ENCODE measurements at regions not wholly inside any gene's neighbourhood (a gene's known extent, or its start where the extent isn't known, plus 50 kb on each side); places are given as distances from the start of the nearest gene placed in this dataset.

DNA sequence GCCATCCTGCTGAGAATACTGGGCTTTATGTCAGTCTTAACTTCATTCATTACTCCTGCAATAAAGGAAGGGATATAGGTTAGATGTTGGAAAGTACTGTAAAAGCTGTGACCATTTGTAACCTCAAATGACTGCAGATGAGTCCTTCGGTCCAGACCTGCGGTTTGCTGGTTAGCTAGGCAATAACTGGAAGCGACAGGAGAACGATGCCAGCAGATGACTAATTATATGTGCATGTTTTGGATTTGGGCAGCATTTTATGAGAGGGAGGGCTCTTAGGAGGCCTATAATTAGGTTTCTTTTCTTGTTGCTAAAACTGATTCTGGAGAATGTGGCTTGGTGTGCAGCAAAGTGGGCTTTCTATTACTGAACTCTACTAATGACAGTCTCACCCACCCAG, 205.6 kb downstream of the TMEM182 start:
- no CpG with 5 or more reads among the region's 4 CpGs for WGBS, 2 donors (ENCODE audit: extremely low coverage in 2 of 2, insufficient read length in 2 of 2, insufficient replicate concordance in 1 of 2)
- Histone ChIP-seq H4K8ac (ENCODE audit: low read depth, low read length) (no peak overlapping the region), H3K4me1 (ENCODE audit: control insufficient read depth in 2 of 2, insufficient read depth in 1 of 2, low read depth in 1 of 2, low read length in 2 of 2) (no peaks in the 10 kb centered on the region), H3K9ac (ENCODE audit: low read depth, low read length, poor library complexity) (no peak overlapping the region), H4K91ac (ENCODE audit: low read depth, low read length, poor library complexity) (no peak overlapping the region), H3K4ac (ENCODE audit: low read length) (no peak overlapping the region), H2BK15ac (ENCODE audit: low read length) (no peak overlapping the region), H2BK5ac (ENCODE audit: low read length) (no peak overlapping the region), H3K9me3 (replicated peaks in 1 of 2; ENCODE audit: control insufficient read depth in 2 of 2, insufficient read depth in 1 of 2, low read depth in 1 of 2, low read length in 2 of 2) (no peaks in the 10 kb centered on the region), H2BK120ac (ENCODE audit: low read depth, low read length) (no peak overlapping the region), H3K4me2 (ENCODE audit: insufficient read depth, low read length, poor library complexity, severe bottlenecking) (no peak overlapping the region), H3K27me3 (ENCODE audit: control insufficient read depth in 3 of 3, insufficient read depth in 3 of 3, low read depth in 1 of 3, low read length in 3 of 3) (no peaks in the 10 kb centered on the region), H3K36me3 (replicated peaks in 1 of 2; ENCODE audit: control insufficient read depth in 2 of 2, insufficient read depth in 2 of 2, low read length in 2 of 2) (no peaks in the 10 kb centered on the region), H3K23ac (ENCODE audit: low read depth, low read length, poor library complexity) (no peak overlapping the region), H3K4me3 (ENCODE audit: low read length in 2 of 2) (no peak overlapping the region), H3K18ac (ENCODE audit: low read length) (no peak overlapping the region), H2AFZ (ENCODE audit: low read length) (no peak overlapping the region), H2AK5ac (ENCODE audit: low read depth, low read length) (no peak overlapping the region), H2BK12ac (ENCODE audit: low read length) (no peak overlapping the region), H3K14ac (ENCODE audit: low read length) (no peak overlapping the region), H3K27ac (replicated peaks; ENCODE audit: low read length) (no peak overlapping the region), H3K79me1 (ENCODE audit: low read depth, low read length) (no peaks in the 10 kb centered on the region)
- no peak for DNase-seq (ENCODE audit: low spot score)

DNA sequence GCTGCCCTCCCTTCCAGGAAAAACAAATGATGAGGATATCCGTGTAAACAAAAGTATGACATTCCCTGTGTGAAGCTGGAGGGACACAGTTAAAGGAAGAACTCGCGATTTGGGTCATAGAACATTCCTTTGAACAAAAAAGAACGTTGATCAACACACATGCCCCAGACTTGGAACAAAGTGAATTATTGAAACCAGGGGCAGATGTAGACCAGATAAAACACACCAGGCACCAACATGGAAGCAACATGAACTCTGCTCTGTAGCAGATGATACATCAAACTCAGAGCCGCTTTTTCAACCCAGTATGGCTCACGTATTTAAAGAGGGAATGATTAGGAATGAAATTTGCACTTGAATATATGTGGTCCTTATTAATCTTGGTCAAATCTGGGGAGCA, 206.5 kb downstream of the TMEM182 start:
- no peak overlapping the region for H2AK5ac ChIP-seq (ENCODE audit: low read depth, low read length)
- H2BK120ac ChIP-seq (ENCODE audit: low read depth, low read length), result no peak overlapping the region
- no peak overlapping the region for H3K4me2 ChIP-seq (ENCODE audit: insufficient read depth, low read length, poor library complexity, severe bottlenecking)
- DNase-seq (ENCODE audit: low spot score), result no peak
- H3K14ac ChIP-seq (ENCODE audit: low read length), result no peak overlapping the region
- H2BK5ac ChIP-seq (ENCODE audit: low read length), result no peak overlapping the region
- H3K36me3 ChIP-seq (replicated peaks in 1 of 2; ENCODE audit: control insufficient read depth in 2 of 2, insufficient read depth in 2 of 2, low read length in 2 of 2), result no peaks in the 10 kb centered on the region
- H3K9ac ChIP-seq (ENCODE audit: low read depth, low read length, poor library complexity), result no peak overlapping the region
- H3K4ac ChIP-seq (ENCODE audit: low read length), result no peak overlapping the region
- H4K91ac ChIP-seq (ENCODE audit: low read depth, low read length, poor library complexity), result no peak overlapping the region
- H3K27me3 ChIP-seq (ENCODE audit: control insufficient read depth in 3 of 3, insufficient read depth in 3 of 3, low read depth in 1 of 3, low read length in 3 of 3), result no peaks in the 10 kb centered on the region
- no peak overlapping the region for H4K8ac ChIP-seq (ENCODE audit: low read depth, low read length)
- H3K79me1 ChIP-seq (ENCODE audit: low read depth, low read length), result no peaks in the 10 kb centered on the region
- H2BK15ac ChIP-seq (ENCODE audit: low read length), result no peak overlapping the region
- H3K27ac ChIP-seq (replicated peaks; ENCODE audit: low read length), result no peak overlapping the region
- H3K4me1 ChIP-seq (ENCODE audit: control insufficient read depth in 2 of 2, insufficient read depth in 1 of 2, low read depth in 1 of 2, low read length in 2 of 2), result no peaks in the 10 kb centered on the region
- H2BK12ac ChIP-seq (ENCODE audit: low read length), result no peak overlapping the region
- H3K23ac ChIP-seq (ENCODE audit: low read depth, low read length, poor library complexity), result no peak overlapping the region
- H3K18ac ChIP-seq (ENCODE audit: low read length), result no peak overlapping the region
- WGBS, 2 donors (ENCODE audit: extremely low coverage in 2 of 2, insufficient read length in 2 of 2, insufficient replicate concordance in 1 of 2), result no CpG with 5 or more reads among the region's 6 CpGs
- H2AFZ ChIP-seq (ENCODE audit: low read length), result no peak overlapping the region
- H3K9me3 ChIP-seq (replicated peaks in 1 of 2; ENCODE audit: control insufficient read depth in 2 of 2, insufficient read depth in 1 of 2, low read depth in 1 of 2, low read length in 2 of 2), result no peaks in the 10 kb centered on the region
- H3K4me3 ChIP-seq (ENCODE audit: low read length in 2 of 2), result no peak overlapping the region

- Histone ChIP-seq H2BK5ac (ENCODE audit: low read length) (no peak overlapping the region), H4K8ac (ENCODE audit: low read depth, low read length) (no peak overlapping the region), H3K79me1 (ENCODE audit: low read depth, low read length) (no peaks in the 10 kb centered on the region), H3K27me3 (ENCODE audit: control insufficient read depth in 3 of 3, insufficient read depth in 3 of 3, low read depth in 1 of 3, low read length in 3 of 3) (no peaks in the 10 kb centered on the region), H2AK5ac (ENCODE audit: low read depth, low read length) (no peak overlapping the region), H3K9me3 (replicated peaks in 1 of 2; ENCODE audit: control insufficient read depth in 2 of 2, insufficient read depth in 1 of 2, low read depth in 1 of 2, low read length in 2 of 2) (no peaks in the 10 kb centered on the region), H2BK12ac (ENCODE audit: low read length) (no peak overlapping the region), H3K4me1 (ENCODE audit: control insufficient read depth in 2 of 2, insufficient read depth in 1 of 2, low read depth in 1 of 2, low read length in 2 of 2) (peaks cover 2 to 14% of the 10 kb centered on the region in 2 donors), H3K27ac (replicated peaks; ENCODE audit: low read length) (no peak overlapping the region), H3K9ac (ENCODE audit: low read depth, low read length, poor library complexity) (no peak overlapping the region), H3K4ac (ENCODE audit: low read length) (no peak overlapping the region), H3K18ac (ENCODE audit: low read length) (no peak overlapping the region), H3K4me3 (ENCODE audit: low read length in 2 of 2) (no peak overlapping the region), H2BK15ac (ENCODE audit: low read length) (no peak overlapping the region), H4K91ac (ENCODE audit: low read depth, low read length, poor library complexity) (no peak overlapping the region), H3K23ac (ENCODE audit: low read depth, low read length, poor library complexity) (no peak overlapping the region), H3K14ac (ENCODE audit: low read length) (no peak overlapping the region), H2BK120ac (ENCODE audit: low read depth, low read length) (no peak overlapping the region), H3K4me2 (ENCODE audit: insufficient read depth, low read length, poor library complexity, severe bottlenecking) (no peak overlapping the region), H2AFZ (ENCODE audit: low read length) (no peak overlapping the region), H3K36me3 (replicated peaks in 1 of 2; ENCODE audit: control insufficient read depth in 2 of 2, insufficient read depth in 2 of 2, low read length in 2 of 2) (no peaks in the 10 kb centered on the region)
- no peak for DNase-seq (ENCODE audit: low spot score)
- no CpG with 5 or more reads among the region's 6 CpGs for WGBS, 2 donors (ENCODE audit: extremely low coverage in 2 of 2, insufficient read length in 2 of 2, insufficient replicate concordance in 1 of 2)
These were observed 209.9 kb downstream of the TMEM182 start for GRCh38 chr2:102971701-102972100.

- no peak overlapping the region for H2BK12ac ChIP-seq (ENCODE audit: low read length)
- no peak overlapping the region for H2AK5ac ChIP-seq (ENCODE audit: low read depth, low read length)
- H4K8ac ChIP-seq (ENCODE audit: low read depth, low read length), result no peak overlapping the region
- no peaks in the 10 kb centered on the region for H3K36me3 ChIP-seq (replicated peaks in 1 of 2; ENCODE audit: control insufficient read depth in 2 of 2, insufficient read depth in 2 of 2, low read length in 2 of 2)
- no peak overlapping the region for H2BK120ac ChIP-seq (ENCODE audit: low read depth, low read length)
- H3K27me3 ChIP-seq (ENCODE audit: control insufficient read depth in 3 of 3, insufficient read depth in 3 of 3, low read depth in 1 of 3, low read length in 3 of 3), result no peaks in the 10 kb centered on the region
- H2AFZ ChIP-seq (ENCODE audit: low read length), result peak overlapping the region; percentile 69
- no peak overlapping the region for H3K18ac ChIP-seq (ENCODE audit: low read length)
- H3K23ac ChIP-seq (ENCODE audit: low read depth, low read length, poor library complexity), result no peak overlapping the region
- H4K91ac ChIP-seq (ENCODE audit: low read depth, low read length, poor library complexity), result no peak overlapping the region
- no peak overlapping the region for H2BK15ac ChIP-seq (ENCODE audit: low read length)
- H3K9me3 ChIP-seq (replicated peaks in 1 of 2; ENCODE audit: control insufficient read depth in 2 of 2, insufficient read depth in 1 of 2, low read depth in 1 of 2, low read length in 2 of 2), result no peaks in the 10 kb centered on the region
- H3K4me1 ChIP-seq (ENCODE audit: control insufficient read depth in 2 of 2, insufficient read depth in 1 of 2, low read depth in 1 of 2, low read length in 2 of 2), result peaks cover 8 to 16% of the 10 kb centered on the region in 2 donors
- H3K14ac ChIP-seq (ENCODE audit: low read length), result no peak overlapping the region
- DNase-seq (ENCODE audit: low spot score), result peak; percentile 61
- WGBS, 2 donors (ENCODE audit: extremely low coverage in 2 of 2, insufficient read length in 2 of 2, insufficient replicate concordance in 1 of 2), result no CpG with 5 or more reads among the region's 8 CpGs
- H2BK5ac ChIP-seq (ENCODE audit: low read length), result no peak overlapping the region
- H3K4ac ChIP-seq (ENCODE audit: low read length), result no peak overlapping the region
- H3K4me3 ChIP-seq (ENCODE audit: low read length in 2 of 2), result no peak overlapping the region
- H3K79me1 ChIP-seq (ENCODE audit: low read depth, low read length), result no peaks in the 10 kb centered on the region
- no peak overlapping the region for H3K9ac ChIP-seq (ENCODE audit: low read depth, low read length, poor library complexity)
- no peak overlapping the region for H3K27ac ChIP-seq (replicated peaks; ENCODE audit: low read length)
- no peak overlapping the region for H3K4me2 ChIP-seq (ENCODE audit: insufficient read depth, low read length, poor library complexity, severe bottlenecking)
These were observed 214.5 kb downstream of the TMEM182 start for GRCh38 chr2:102975996-102976975.

Measured in neuronal stem cell (in vitro differentiated cells).